ENCODE measurements at regions not wholly inside any gene's neighbourhood (a gene's known extent, or its start where the extent isn't known, plus 50 kb on each side); places are given as distances from the start of the nearest gene placed in this dataset.

- FAIRE-seq (no peak), DNase-seq (ENCODE audit: low read depth in 1 of 2, low spot score in 2 of 2) (no peak)
- Histone ChIP-seq H3K79me1 (ENCODE audit: low read depth, low read length) (no peaks in the 10 kb centered on the region), H3K4me1 (replicated peaks in 1 of 4; ENCODE audit: control insufficient read depth in 3 of 4, insufficient read depth in 4 of 4, low read length in 3 of 4) (no peaks in the 10 kb centered on the region), H3K79me2 (ENCODE audit: control insufficient read depth in 1 of 2, insufficient read depth in 2 of 2, low read length in 2 of 2) (no peaks in the 10 kb centered on the region), H3K56ac (replicated peaks; ENCODE audit: insufficient read length, low read depth, low read length) (no peak overlapping the region), H2BK5ac (ENCODE audit: low read depth, low read length) (no peak overlapping the region), H4K91ac (replicated peaks; ENCODE audit: insufficient read length, low read length) (no peak overlapping the region), H4K5ac (ENCODE audit: insufficient read length, low read depth, low read length) (no peak overlapping the region), H4K8ac (ENCODE audit: extremely low read depth, insufficient read depth, low read length) (no peak overlapping the region), H3K36me3 (ENCODE audit: control insufficient read depth in 2 of 4, insufficient read depth in 4 of 4, low read length in 3 of 4) (no peaks in the 10 kb centered on the region), H2AFZ (ENCODE audit: low read length) (no peak overlapping the region), H3K4me2 (ENCODE audit: insufficient read depth in 1 of 2, low read depth in 2 of 2, low read length in 2 of 2) (no peak overlapping the region), H2AK5ac (ENCODE audit: low read depth, low read length) (no peak overlapping the region), H2BK120ac (replicated peaks; ENCODE audit: low read depth, low read length) (no peak overlapping the region), H3K27ac (ENCODE audit: low read depth, low read length) (no peak overlapping the region), H3K4ac (replicated peaks; ENCODE audit: insufficient read length, low read depth, low read length) (no peak overlapping the region), H3K9me3 (ENCODE audit: insufficient read depth in 2 of 2, low read depth in 1 of 2, low read length in 1 of 2) (no peaks in the 10 kb centered on the region), H2BK12ac (ENCODE audit: low read depth, low read length) (no peak overlapping the region), H2BK15ac (ENCODE audit: low read length) (no peak overlapping the region), H3K18ac (ENCODE audit: extremely low read depth, low read length) (no peak overlapping the region), H3K27me3 (replicated peaks in 1 of 4; ENCODE audit: control insufficient read depth in 3 of 4, extremely low read depth in 1 of 4, insufficient read depth in 3 of 4, low read length in 3 of 4) (no peaks in the 10 kb centered on the region), H3K23me2 (ENCODE audit: low read depth, low read length) (no peaks in the 10 kb centered on the region), H3K9ac (replicated peaks in 1 of 4; ENCODE audit: extremely low read depth in 1 of 4, low read depth in 3 of 4, low read length in 3 of 4) (no peak overlapping the region), H4K20me1 (replicated peaks in 1 of 2; ENCODE audit: control insufficient read depth in 1 of 2, insufficient read depth in 2 of 2, low read length in 2 of 2) (no peaks in the 10 kb centered on the region), H3K4me3 (ENCODE audit: extremely low read depth in 1 of 4, insufficient read depth in 2 of 4, low read depth in 3 of 4, low read length in 4 of 4) (no peak overlapping the region), H3K23ac (ENCODE audit: insufficient read length) (no peak overlapping the region), H2BK20ac (ENCODE audit: low read length) (no peak overlapping the region), H3K14ac (ENCODE audit: insufficient read length) (no peak overlapping the region)
- 88% methylated on average over 1 of the region's 1 CpG; no CpG with 5 or more reads in 1 of the 2 experiments for WGBS, 2 experiments (ENCODE audit: extremely low coverage in 1 of 2, insufficient coverage in 1 of 2, insufficient read length in 1 of 2, insufficient replicate concordance in 2 of 2, low coverage in 1 of 2, low lambda C conversion rate in 2 of 2, missing lambda C conversion rate in 1 of 2)
- POLR2A ChIA-PET (ENCODE audit: partially characterized antibody): no interaction called here
- TF ChIP-seq SP2 (IDR thresholded peaks at IDR 0.05; ENCODE audit: low read length): no peak
- TF ChIP-seq TEAD4 (IDR thresholded peaks at IDR 0.05; ENCODE audit: low read depth, low read length): no peak
- TF ChIP-seq SRF (IDR thresholded peaks at IDR 0.05; ENCODE audit: low read depth, low read length): no peak
- TF ChIP-seq CTCF (IDR thresholded peaks at IDR 0.05; ENCODE audit: control extremely low read depth in 1 of 3, insufficient read depth in 1 of 3, low read depth in 1 of 3, low read length in 3 of 3): no peak
- no peak for TF ChIP-seq HDAC6 (IDR thresholded peaks at IDR 0.05; ENCODE audit: low read depth, low read length)
- no peak for TF ChIP-seq MAX (IDR thresholded peaks at IDR 0.05)
- CTCF ChIA-PET (ENCODE audit: partially characterized antibody): no interaction called here
Measured at GRCh38 chr12:59927032-59927431, 331.2 kb downstream of the SLC16A7 start.
